T-cell (primary cell): ENCODE measurements at regions not wholly inside any gene's neighbourhood (a gene's known extent, or its start where the extent isn't known, plus 50 kb on each side); places are given as distances from the start of the nearest gene placed in this dataset.
"Not testable (repeated sequence)": the region's sequence is repeated elsewhere in the genome, so short reads cannot be mapped to it uniquely, and the experiment has no call there.

Experiments
- ATAC-seq, 4 experiments: fragments of 200-7000 bp in 3 of 4; fragments of 150-1000 bp in 1 of 4; cut with Tn5 transposase; replicated peaks in 1 of 4; 1 replicate in 3 of 4; 2 replicates in 1 of 4; pipeline ENCODE4 v1.10.0; 2021; ENCODE audit warnings: moderate library complexity in 3 of 4, mild to moderate bottlenecking in 2 of 4, moderate number of reproducible peaks in 1 of 4
- CTCF ChIA-PET, 2 donors: fragments of 300-600 bp; sonication (Branson Sonifier 250); formaldehyde crosslinking; loops; one replicate each; lab custom pipeline; 2022; ENCODE audit warnings: antibody characterized with exemption in 2 of 2; lab: Charles Lee
- POLR2A ChIA-PET, 2 donors: fragments of 300-600 bp; sonication (Branson Sonifier 250); formaldehyde crosslinking; loops; one replicate each; lab custom pipeline; 2022; ENCODE audit warnings: antibody characterized with exemption in 2 of 2; lab: Charles Lee
- DNase-seq, 35 experiments: peaks; one replicate each; pipeline versions ENCODE4 v3.0.0 to v3.0.0-alpha.2; 2013 to 2023
- H3K27ac ChIP-seq: one replicate; pipeline ENCODE4 v1.5.1; 2013; ENCODE audit warnings: low read length
- H3K27me3 ChIP-seq, 2 experiments: replicated peaks in 1 of 2; 1 replicate in 1 of 2; 2 replicates in 1 of 2; pipeline versions ENCODE4 v1.6.1 to v1.7.0; 2013; ENCODE audit warnings: low read length in 1 of 2, mixed read lengths in 1 of 2; ENCODE audit not compliant: control insufficient read depth in 2 of 2, insufficient read depth in 2 of 2; ENCODE audit errors: extremely low read depth in 1 of 2
- H3K36me3 ChIP-seq, 2 donors: 1 replicate in 1 of 2; 2 replicates in 1 of 2; pipeline versions ENCODE4 v1.6.1 to v1.7.0; 2013; ENCODE audit warnings: low read length in 1 of 2; ENCODE audit not compliant: control insufficient read depth in 2 of 2, insufficient read depth in 1 of 2; ENCODE audit errors: extremely low read depth in 1 of 2
- H3K4me1 ChIP-seq, 2 experiments: 1 replicate in 1 of 2; 2 replicates in 1 of 2; pipeline versions ENCODE4 v1.6.1 to v1.7.0; 2013; ENCODE audit warnings: low read length in 2 of 2, mixed read lengths in 1 of 2; ENCODE audit not compliant: insufficient read depth in 2 of 2, control insufficient read depth in 1 of 2; ENCODE audit errors: extremely low read depth in 1 of 2
- H3K4me3 ChIP-seq, 2 donors: 1 replicate in 1 of 2; 2 replicates in 1 of 2; pipeline versions ENCODE4 v1.5.1 to v1.7.0; 2013; ENCODE audit warnings: mild to moderate bottlenecking in 2 of 2, low read length in 1 of 2, moderate library complexity in 1 of 2; ENCODE audit not compliant: control insufficient read depth in 1 of 2; ENCODE audit errors: extremely low read depth in 1 of 2
- H3K9me3 ChIP-seq: 2 replicates; pipeline ENCODE4 v1.7.0; 2013
- H3K27ac Mint-ChIP-seq, 2 donors: one replicate each; pipeline ENCODE4 v1.8.0; 2020 to 2021; ENCODE audit warnings: mild to moderate bottlenecking in 2 of 2, mixed read lengths in 2 of 2
- H3K27me3 Mint-ChIP-seq, 2 donors: one replicate each; pipeline ENCODE4 v1.8.0; 2021 to 2022; ENCODE audit warnings: mixed read lengths in 2 of 2
- H3K36me3 Mint-ChIP-seq: one replicate; pipeline ENCODE4 v1.8.0; 2021; ENCODE audit warnings: mixed read lengths
- H3K4me1 Mint-ChIP-seq, 3 donors: one replicate each; pipeline ENCODE4 v1.8.0; 2020 to 2022; ENCODE audit warnings: mixed read lengths in 3 of 3, mild to moderate bottlenecking in 1 of 3
- H3K4me3 Mint-ChIP-seq, 3 donors: one replicate each; pipeline ENCODE4 v1.8.0; 2020 to 2022; ENCODE audit warnings: mild to moderate bottlenecking in 3 of 3, mixed read lengths in 3 of 3, moderate library complexity in 3 of 3
- H3K9me3 Mint-ChIP-seq, 3 donors: one replicate each; pipeline ENCODE4 v1.8.0; 2020 to 2022; ENCODE audit warnings: mixed read lengths in 3 of 3
- WGBS: methylation state at CpG from one replicate; pipeline ENCODE4 v1.1.5; 2013; ENCODE audit warnings: missing lambda C conversion rate; ENCODE audit not compliant: insufficient coverage; 5-methylcytosine and 5-hydroxymethylcytosine counted together

DNA sequence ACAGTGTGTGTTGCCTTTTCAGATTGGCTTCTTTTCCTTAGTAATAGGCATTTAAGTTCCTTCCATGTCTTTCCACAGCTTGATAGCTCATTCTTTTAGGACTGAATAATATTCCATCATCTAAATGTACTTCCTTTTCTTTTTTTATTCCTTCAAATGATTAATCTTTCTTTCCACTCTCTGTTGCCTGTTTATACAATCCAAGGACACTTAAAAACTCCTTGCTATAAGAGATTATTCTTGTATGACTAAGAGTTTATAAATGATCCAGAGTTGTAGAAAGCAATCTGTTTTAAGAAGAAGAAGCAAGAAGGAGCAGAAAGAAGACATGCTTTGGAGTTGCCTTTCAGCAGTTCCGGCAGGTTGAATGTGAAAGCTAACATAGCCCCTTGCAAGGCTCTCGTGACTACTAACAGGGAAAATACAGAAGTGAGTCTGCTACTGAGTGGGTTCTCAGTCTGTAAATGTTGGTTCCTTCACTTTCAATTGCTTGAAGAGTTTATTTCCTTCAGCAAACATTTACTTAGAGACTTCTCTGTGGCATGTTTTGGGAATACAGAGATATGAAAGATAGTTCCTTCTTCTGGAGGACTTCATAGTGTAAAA, 123.0 kb downstream of the PMAIP1 start:
- Mint-ChIP-seq H3K4me1 (no peaks in the 10 kb centered on the region), H3K36me3 (no peaks in the 10 kb centered on the region), H3K27ac (no peak overlapping the region), H3K9me3 (no peaks in the 10 kb centered on the region), H3K4me3 (no peak overlapping the region), H3K27me3 (peaks cover 9 to 10% of the 10 kb centered on the region in 2 donors)
- no peak for ATAC-seq
- WGBS, result no CpG with 5 or more reads among the region's 2 CpGs
- H3K36me3 ChIP-seq, result no peaks in the 10 kb centered on the region
- no peaks in the 10 kb centered on the region for H3K27me3 ChIP-seq
- no peak overlapping the region for H3K4me3 ChIP-seq
- ChIA-PET CTCF (no interaction called here), POLR2A (no interaction called here)
- H3K4me1 ChIP-seq, result no peaks in the 10 kb centered on the region
- no peak for DNase-seq
- H3K9me3 ChIP-seq, result no peaks in the 10 kb centered on the region
- no peak overlapping the region for H3K27ac ChIP-seq

DNA sequence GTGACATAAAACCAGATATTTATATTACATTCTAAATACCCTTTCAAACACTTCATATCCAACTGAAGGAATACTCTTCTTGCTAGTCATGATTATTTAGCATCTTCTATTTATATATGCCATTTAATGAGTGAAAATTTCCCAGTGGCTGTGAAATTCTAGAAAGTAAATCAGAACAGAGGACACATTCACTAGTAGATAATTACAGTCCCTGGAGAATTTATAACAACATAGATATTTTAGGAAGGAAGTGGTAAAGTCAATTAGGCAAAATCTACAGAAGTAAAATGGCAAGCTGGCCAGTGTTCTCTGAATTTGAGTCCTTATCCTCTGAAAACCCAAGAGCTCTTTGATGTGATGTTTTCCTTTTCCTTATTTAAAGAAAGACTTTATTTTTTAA, 121.8 kb downstream of the PMAIP1 start:
- Mint-ChIP-seq H3K9me3 (peaks cover 0 to 3% (median 0%) of the 10 kb centered on the region in 3 donors), H3K27me3 (peaks cover 14 to 15% of the 10 kb centered on the region in 2 donors), H3K36me3 (no peaks in the 10 kb centered on the region), H3K4me3 (no peak overlapping the region), H3K4me1 (no peaks in the 10 kb centered on the region), H3K27ac (no peak overlapping the region)
- Histone ChIP-seq H3K27me3 (no peaks in the 10 kb centered on the region), H3K4me1 (no peaks in the 10 kb centered on the region), H3K4me3 (no peak overlapping the region), H3K27ac (no peak overlapping the region), H3K9me3 (no peaks in the 10 kb centered on the region), H3K36me3 (no peaks in the 10 kb centered on the region)
- ChIA-PET POLR2A (no interaction called here), CTCF (no interaction called here)
- DNase-seq (no peak), ATAC-seq (no peak)

DNA sequence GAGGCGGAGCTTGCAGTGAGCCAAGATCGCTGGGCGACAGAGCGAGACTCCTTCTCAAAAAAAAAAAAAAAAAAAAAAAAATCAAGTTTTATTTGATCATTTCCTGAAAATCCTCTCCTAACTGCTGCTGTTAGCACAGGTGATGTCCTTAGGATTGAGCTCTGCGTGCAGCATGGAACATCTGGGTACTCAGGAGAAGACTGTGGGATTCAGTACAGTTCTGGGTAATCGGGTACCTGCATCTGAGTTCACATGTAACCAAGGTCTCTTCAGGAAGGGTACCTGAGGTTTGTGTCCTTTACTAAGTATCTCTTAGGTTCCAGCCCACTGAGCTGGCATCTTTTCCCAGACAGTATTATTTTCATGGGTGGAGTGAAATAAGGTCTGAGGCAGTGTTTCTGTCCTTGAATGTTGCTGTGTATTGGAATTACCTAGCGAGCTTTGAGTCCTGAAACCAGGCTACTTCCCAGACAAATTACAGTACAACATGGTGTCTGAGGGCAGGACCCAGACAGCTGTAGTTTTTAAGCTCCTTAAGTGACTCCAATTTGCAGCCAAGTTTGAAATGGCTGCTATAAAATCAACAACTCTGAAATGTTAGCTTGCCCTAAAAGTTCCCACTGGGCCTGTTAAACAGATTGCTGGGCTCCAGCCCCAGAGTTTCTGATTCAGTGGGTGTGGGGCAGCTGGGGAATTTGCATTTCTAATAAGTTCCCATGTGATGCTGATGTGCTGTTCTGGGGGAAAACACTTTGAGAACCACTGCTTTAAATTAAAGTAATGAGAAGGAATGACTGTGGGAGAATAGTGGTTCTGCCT, 120.5 kb downstream of the PMAIP1 start:
- ChIA-PET POLR2A (interaction anchor here in 1 of 2 donors (0.7 kb wide), 1 partner anchor 113 kb away, joined by 11 read pairs; no protein-coding TSS in a partner anchor), CTCF (interaction anchor here in 1 of 2 donors (0.7 kb wide), 1 partner anchor 24 kb away, joined by 9 read pairs; no protein-coding TSS in a partner anchor)
- H3K36me3 Mint-ChIP-seq, result no peaks in the 10 kb centered on the region
- H3K27ac ChIP-seq, result no peak overlapping the region
- no peaks in the 10 kb centered on the region for H3K4me1 ChIP-seq
- no peak overlapping the region for H3K4me3 Mint-ChIP-seq
- no peak overlapping the region for H3K4me3 ChIP-seq
- WGBS, result 90% methylated on average over 3 of the region's 7 CpGs
- H3K36me3 ChIP-seq, result no peaks in the 10 kb centered on the region
- no peak for ATAC-seq
- no peak overlapping the region for H3K27ac Mint-ChIP-seq
- peaks cover 0 to 3% (median 0%) of the 10 kb centered on the region in 3 donors for H3K9me3 Mint-ChIP-seq
- peaks cover 14 to 15% of the 10 kb centered on the region in 2 donors for H3K27me3 Mint-ChIP-seq
- no peaks in the 10 kb centered on the region for H3K4me1 Mint-ChIP-seq
- no peaks in the 10 kb centered on the region for H3K9me3 ChIP-seq
- no peak for DNase-seq
- no peaks in the 10 kb centered on the region for H3K27me3 ChIP-seq

DNA sequence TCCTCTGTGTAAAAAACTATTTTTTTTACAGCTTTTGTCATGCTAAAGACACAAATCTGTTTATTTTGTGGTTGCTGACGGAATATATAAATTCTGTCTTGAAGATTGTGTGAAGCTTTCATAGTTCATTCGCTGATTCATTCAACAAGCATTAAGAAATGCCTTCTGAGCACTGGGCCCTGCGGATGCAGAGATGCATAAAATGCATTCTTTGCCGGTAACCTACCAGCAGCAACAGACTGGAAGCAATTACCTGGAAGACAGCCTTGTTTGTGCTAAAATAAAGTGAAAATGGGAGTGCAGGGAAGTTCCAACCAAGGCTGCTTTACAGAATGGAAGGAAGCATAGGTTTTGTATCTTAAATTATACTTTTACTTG, 119.7 kb downstream of the PMAIP1 start:
- no peaks in the 10 kb centered on the region for H3K36me3 ChIP-seq
- POLR2A ChIA-PET, result no interaction called here
- Mint-ChIP-seq H3K9me3 (peaks cover 0 to 3% (median 0%) of the 10 kb centered on the region in 3 donors), H3K4me3 (no peak overlapping the region), H3K27ac (no peak overlapping the region), H3K36me3 (no peaks in the 10 kb centered on the region), H3K4me1 (no peaks in the 10 kb centered on the region), H3K27me3 (peaks cover 14 to 15% of the 10 kb centered on the region in 2 donors)
- DNase-seq (no peak), ATAC-seq (no peak)
- no peak overlapping the region for H3K4me3 ChIP-seq
- CTCF ChIA-PET, result no interaction called here
- H3K4me1 ChIP-seq, result no peaks in the 10 kb centered on the region
- no peak overlapping the region for H3K27ac ChIP-seq
- no peaks in the 10 kb centered on the region for H3K27me3 ChIP-seq
- no peaks in the 10 kb centered on the region for H3K9me3 ChIP-seq
- 92% methylated on average over 3 of the region's 4 CpGs for WGBS

DNA sequence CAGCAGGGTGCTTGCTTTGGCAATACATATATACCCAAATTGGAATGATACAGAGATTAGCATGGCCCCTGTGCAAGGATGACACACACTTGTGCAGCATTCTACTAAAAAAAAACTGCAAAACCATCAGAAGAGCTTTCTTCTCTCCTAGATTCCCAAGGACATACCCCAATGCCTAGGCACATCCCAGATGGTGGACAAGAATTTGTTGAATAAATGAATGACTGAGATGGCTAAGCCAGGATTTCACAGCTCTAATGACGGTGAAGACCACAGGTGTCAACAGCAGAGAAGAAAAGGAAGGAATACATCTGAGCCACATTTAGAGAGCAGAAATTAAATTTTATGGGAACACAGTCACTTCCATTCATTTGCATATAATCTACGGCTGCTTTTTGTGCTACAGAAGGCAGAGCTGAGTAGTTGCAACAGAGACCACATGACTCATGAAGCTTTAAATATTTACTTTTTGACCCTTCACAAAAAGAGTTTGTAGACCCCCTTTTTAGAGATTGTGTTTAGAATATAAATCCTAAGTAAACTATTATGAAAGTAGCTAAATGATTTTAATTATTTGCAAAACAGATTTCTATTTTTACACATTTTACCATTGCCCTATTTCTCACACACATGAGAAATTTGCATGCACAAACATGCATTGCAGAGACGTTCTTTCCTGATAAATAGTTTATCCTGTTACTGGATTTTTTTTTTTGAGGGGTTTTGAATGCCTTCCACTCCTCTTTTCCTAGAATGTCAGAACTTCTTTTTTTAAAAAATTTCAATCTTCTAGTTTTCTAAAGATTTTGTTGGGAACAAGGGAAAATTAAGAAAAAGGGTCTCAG, 119.0 kb downstream of the PMAIP1 start:
- POLR2A ChIA-PET, result no interaction called here
- H3K36me3 Mint-ChIP-seq, result no peaks in the 10 kb centered on the region

DNA sequence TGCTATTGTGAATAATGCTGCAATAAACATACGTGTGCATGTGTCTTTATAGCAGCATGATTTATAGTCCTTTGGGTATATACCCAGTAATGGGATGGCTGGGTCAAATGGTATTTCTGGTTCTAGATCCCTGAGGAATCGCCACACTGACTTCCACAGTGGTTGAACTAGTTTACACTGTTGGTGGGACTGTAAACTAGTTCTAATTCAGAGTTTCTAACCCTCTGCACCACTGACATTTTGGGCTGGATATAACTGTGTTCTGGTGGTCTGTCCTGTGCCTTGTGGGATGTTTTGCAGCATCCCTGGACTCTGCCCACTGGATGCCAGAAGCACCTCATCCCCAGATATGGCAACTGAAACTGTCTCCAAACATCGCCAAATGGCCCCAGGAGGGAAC, 118.3 kb downstream of the PMAIP1 start:
- H3K4me3 ChIP-seq, POLR2A ChIA-PET, H3K4me3 Mint-ChIP-seq, CTCF ChIA-PET, ATAC-seq, H3K4me1 ChIP-seq, H3K27me3 ChIP-seq, H3K36me3 ChIP-seq, H3K9me3 ChIP-seq, H3K9me3 Mint-ChIP-seq, H3K27ac ChIP-seq, H3K27ac Mint-ChIP-seq, H3K4me1 Mint-ChIP-seq, DNase-seq, H3K36me3 Mint-ChIP-seq: not testable (repeated sequence)
- WGBS, result 100% methylated on average over 1 of the region's 3 CpGs
- H3K27me3 Mint-ChIP-seq, result peaks cover 13 to 21% of the 10 kb centered on the region in 2 donors

More for the DNA sequence above, 119.0 kb downstream of the PMAIP1 start:
- H3K27me3 ChIP-seq, result no peaks in the 10 kb centered on the region
- no peak overlapping the region for H3K27ac ChIP-seq
- Mint-ChIP-seq H3K27ac (no peak overlapping the region), H3K9me3 (peaks cover 0 to 3% (median 0%) of the 10 kb centered on the region in 3 donors), H3K4me3 (no peak overlapping the region), H3K4me1 (no peaks in the 10 kb centered on the region), H3K27me3 (peaks cover 14 to 18% of the 10 kb centered on the region in 2 donors)
- no peaks in the 10 kb centered on the region for H3K4me1 ChIP-seq
- no peaks in the 10 kb centered on the region for H3K36me3 ChIP-seq
- H3K9me3 ChIP-seq, result no peaks in the 10 kb centered on the region
- no CpG with 5 or more reads among the region's 3 CpGs for WGBS
- ATAC-seq (no peak), DNase-seq (no peak)
- CTCF ChIA-PET, result no interaction called here
- no peak overlapping the region for H3K4me3 ChIP-seq
